ENCODE measurements at regions not wholly inside any gene's neighbourhood (a gene's known extent, or its start where the extent isn't known, plus 50 kb on each side); places are given as distances from the start of the nearest gene placed in this dataset.
"Not testable (repeated sequence)": the region's sequence is repeated elsewhere in the genome, so short reads cannot be mapped to it uniquely, and the experiment has no call there.

DNA sequence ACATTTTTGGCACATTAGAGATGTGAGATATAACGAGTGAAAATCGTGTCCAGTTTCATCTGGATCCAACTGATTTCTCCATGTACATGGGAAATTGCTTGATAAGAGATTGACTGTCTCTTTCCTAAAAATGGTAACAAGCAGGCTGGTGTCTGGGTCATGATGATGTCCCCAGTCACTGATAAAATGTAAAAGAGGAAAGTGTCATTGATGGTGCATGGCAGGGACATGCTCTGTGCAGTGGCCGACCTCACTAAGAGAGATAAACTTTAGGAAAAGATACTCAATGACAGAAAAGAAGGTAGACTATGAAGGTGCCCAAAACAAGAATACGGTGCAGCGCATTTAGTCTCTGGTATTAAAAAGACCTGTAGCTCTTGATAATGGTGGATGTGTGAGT lies 1517.5 kb downstream of the RPIA start:
- DNase-seq (ENCODE audit: low read depth in 4 of 4, low spot score in 3 of 4) = no peak

DNA sequence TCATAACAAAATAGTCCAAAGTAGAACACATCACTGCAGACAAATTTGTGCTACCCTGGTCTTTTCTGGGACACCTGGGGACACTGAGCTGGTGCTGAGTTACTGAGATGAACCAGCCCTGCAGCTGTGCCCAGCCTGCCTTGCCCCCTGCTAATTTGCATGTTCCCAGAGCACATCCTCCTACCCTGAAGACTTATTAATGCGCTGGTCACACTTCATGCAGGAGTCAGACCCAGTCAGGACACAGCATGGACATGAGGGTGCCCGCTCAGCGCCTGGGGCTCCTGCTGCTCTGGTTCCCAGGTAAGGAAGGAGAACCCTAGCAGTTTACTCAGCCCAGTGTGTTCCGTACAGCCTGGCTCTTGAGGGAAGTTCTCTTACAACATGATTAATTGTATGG lies 1518.3 kb downstream of the RPIA start:
- DNase-seq (ENCODE audit: low read depth in 4 of 4, low spot score in 3 of 4) = no peak

DNA sequence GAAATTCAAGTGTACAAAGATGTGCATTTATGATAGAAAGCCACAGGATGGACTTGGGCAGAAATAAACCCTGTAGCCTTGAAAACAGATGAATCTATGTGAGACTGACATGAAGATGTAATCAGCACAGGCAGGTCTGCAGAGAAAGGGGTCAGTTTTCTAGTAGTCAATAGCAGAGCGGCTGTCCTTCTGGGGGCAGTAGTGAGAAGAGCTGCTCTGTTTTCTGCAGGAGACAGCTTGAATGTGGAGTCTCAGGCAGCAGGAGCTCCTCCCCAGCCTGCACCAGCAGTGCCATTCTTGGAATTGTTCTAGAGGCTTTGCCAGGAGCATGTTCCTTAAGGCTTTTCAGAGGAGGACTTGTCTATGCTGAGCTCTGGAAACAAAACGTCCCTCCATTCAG lies 1524.4 kb downstream of the RPIA start:
- not testable (repeated sequence) for DNase-seq (ENCODE audit: low read depth in 4 of 4, low spot score in 3 of 4)

- DNase-seq (ENCODE audit: low read depth in 4 of 4, low spot score in 3 of 4) = not testable (repeated sequence)
These were observed 1525.3 kb downstream of the RPIA start for GRCh38 chr2:90216801-90217200.

GRCh38 chr2:90218534-90218933 lies 1527.1 kb downstream of the RPIA start:
- DNase-seq (ENCODE audit: low read depth in 4 of 4, low spot score in 3 of 4) = not testable (repeated sequence)

- not testable (repeated sequence) for DNase-seq (ENCODE audit: low read depth in 4 of 4, low spot score in 3 of 4)
These were observed 1529.3 kb downstream of the RPIA start for GRCh38 chr2:90220623-90221299.

DNA sequence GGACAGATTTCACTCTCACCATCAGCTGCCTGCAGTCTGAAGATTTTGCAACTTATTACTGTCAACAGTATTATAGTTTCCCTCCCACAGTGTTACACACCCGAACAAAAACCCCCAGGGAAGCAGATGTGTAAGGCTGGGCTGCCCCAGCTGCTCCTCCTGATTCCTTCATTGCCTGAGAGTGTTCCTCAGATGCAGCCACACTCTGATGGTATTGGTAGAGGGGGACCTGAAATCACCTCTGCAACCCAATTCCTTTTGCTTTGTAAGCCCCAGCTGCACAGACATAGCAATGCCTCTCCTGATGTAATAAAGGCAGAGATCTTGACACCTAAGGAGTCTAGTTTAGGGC lies 1529.8 kb downstream of the RPIA start:
- no peak for DNase-seq (ENCODE audit: low read depth in 4 of 4, low spot score in 3 of 4)

- DNase-seq (ENCODE audit: low read depth in 4 of 4, low spot score in 3 of 4) = not testable (repeated sequence)
These were observed 1533.3 kb downstream of the RPIA start for GRCh38 chr2:90224767-90225166.

GRCh38 chr2:90226465-90227072 lies 1535.1 kb downstream of the RPIA start:
- not testable (repeated sequence) for DNase-seq (ENCODE audit: low read depth in 4 of 4, low spot score in 3 of 4)

GRCh38 chr2:90231199-90231598 lies 1539.7 kb downstream of the RPIA start:
- not testable (repeated sequence) for DNase-seq (ENCODE audit: low read depth in 4 of 4, low spot score in 3 of 4)

- DNase-seq (ENCODE audit: low read depth in 4 of 4, low spot score in 3 of 4) = not testable (repeated sequence)
These were observed 1544.0 kb downstream of the RPIA start for GRCh38 chr2:90235452-90235851.

DNA sequence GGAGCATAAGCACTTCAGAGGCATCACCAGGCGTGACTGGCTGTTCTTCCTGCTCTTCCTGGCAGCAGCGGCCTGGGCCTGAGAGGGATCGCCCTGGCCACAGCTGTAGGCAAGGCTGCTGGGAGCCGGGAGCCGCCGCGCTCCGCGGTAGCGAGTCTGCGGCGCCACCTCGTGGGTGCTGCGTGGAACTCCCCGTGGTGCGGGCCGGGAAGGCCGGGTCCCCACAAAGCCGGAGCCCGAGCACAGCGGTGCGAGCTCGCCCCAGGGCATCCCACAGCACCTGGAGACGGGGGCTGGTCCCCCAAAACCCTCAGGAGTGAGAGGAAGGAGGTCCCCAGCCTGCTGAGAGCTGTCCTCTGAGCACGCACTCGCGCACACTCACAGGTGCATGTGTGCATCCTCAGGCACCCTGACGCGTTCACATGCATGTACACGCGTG lies 1546.5 kb downstream of the RPIA start:
- not testable (repeated sequence) for DNase-seq (ENCODE audit: low read depth in 4 of 4, low spot score in 3 of 4)

DNA sequence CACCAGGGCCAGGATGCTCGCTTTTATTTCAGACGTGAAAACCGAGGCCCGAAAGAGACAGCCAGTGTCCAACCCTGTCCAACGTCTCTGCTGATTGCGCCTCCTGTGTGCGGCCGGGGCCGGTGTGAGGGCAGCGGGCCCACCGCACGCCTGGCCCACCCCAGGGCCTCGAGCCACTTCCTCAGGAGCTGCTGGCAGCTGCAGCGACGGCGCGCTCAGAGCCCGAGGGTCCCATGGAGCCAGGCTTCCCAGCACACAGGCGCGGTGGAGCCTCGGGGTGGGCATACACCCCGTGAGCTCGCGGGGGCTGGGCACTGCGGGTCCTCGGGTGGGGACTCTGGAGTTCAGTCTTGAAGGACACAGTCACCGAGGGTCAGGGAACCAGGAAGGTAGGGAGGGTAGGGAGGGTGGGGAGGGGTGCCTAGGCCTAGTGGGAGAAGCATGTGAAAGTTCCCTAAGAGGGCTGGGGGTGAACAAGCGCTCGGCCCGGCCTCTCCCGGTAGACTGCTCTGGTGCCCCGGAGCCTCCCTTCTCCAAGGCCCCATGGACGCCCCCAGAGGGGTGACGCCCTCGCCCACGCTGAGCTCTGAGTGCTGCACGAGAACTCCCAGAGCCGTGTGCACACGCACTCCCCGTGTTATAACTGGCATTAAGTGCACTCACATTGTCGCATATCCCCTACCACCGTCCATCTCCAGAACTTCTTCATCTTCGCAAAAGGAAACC lies 1547.2 kb downstream of the RPIA start:
- DNase-seq (ENCODE audit: low read depth in 4 of 4, low spot score in 3 of 4) = not testable (repeated sequence)

DNA sequence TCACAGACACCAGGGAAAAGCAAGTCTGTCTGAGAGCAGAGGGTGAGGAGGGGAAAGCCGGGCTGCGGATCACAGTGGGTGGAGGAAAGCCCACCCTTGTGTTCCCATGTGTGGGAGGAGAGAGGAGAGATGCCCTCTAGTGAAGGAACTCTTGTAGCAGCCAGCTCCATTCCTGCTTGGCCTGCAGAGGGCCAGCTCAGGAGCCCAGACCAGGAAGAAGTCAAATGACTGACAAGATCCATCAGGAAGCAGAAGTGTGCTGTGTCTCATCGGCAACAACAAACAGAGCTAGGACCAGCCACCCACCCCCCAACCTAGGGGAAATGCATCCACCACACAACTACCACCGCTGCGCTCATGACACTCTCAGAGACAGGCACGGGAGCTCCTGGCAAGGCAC lies 1548.3 kb downstream of the RPIA start:
- not testable (repeated sequence) for DNase-seq (ENCODE audit: low read depth in 4 of 4, low spot score in 3 of 4)

DNA sequence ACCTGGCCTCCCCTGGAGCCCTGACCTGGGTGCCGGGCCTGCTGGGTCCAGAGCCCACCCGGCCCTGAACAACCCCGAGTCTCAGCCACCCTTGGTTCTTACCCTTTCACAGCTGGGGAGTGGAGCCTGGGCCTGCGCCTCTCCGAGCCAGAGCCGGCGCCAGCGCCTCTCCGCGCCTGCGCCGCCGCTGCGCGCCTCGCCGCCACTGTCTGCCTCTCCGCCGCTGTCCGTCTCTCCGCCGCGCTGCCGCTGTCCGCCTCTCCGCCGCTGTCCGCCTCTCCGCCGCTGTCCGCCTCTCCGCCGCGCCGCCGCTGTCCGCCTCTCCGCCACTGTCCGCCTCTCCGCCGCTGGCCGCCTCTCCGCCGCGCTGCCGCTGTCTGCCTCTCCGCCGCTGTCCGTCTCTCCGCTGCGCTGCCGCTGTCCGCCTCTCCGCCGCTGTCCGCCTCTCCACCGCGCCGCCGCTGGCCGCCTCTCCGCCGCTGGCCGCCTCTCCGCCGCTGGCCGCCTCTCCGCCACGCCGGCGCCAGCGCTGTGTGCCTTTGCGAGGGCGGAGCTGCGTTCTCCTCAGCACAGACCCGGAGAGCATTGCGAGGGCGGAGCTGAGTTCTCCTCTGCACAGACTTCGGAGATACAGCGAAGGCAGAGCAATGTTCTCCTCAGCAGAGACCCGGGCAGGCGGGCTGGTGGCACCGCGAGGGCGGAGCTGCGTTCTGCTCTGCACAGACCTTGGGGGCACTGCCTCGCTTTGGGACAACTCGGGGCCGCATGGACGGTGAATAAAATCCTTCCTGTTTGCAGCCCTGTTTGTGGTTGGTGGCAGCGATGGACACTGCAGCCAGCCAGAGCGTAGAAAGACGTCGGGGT lies 1553.7 kb downstream of the RPIA start:
- not testable (repeated sequence) for DNase-seq (ENCODE audit: low read depth in 4 of 4, low spot score in 3 of 4)

- not testable (repeated sequence) for DNase-seq (ENCODE audit: low read depth in 4 of 4, low spot score in 3 of 4)
These were observed 1556.9 kb downstream of the RPIA start for GRCh38 chr2:90248400-90248799.

GRCh38 chr2:90250350-90250749 lies 1558.9 kb downstream of the RPIA start:
- not testable (repeated sequence) for DNase-seq (ENCODE audit: low read depth in 4 of 4, low spot score in 3 of 4)

DNA sequence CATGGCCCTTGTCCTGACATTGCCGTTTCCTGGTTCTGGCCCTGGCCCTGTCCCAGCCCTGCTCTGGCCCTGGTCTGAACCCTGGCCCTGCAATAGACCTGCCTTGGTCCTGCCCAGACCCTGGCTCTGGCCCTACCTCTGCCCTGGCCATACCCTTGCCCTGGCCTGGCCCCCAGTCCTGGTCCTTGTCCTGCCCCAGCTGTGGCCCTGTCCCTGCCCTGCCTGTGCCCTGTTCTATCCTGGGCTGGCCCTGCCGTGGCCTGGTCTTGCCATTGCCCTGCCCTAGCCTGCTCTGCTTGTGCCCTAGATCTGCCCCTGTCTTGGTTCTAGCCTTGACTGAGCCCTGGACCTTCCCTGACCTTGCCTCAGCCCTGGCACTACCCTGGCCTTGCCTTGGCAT lies 1560.1 kb downstream of the RPIA start:
- DNase-seq (ENCODE audit: low read depth in 4 of 4, low spot score in 3 of 4) = not testable (repeated sequence)

DNA sequence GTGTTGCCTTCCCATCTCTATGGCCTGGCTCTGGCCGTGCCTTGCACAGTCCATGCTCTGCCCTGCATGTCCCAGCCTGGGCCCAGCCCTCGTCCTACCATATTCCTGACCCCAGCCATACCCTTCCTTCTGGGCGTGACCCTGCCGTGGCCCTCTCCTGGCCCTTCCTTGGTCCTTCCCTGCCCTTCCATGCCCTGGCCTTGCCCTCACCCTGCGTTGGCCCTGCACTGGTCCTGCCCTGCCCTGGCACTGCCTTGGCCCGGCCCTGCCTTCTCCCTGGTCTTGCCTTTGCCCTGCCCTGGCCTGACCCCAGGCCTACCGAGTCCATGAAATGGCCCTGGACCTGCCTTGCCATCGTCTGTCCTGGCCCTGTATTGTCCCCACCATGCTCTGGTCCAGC lies 1561.8 kb downstream of the RPIA start:
- not testable (repeated sequence) for DNase-seq (ENCODE audit: low read depth in 4 of 4, low spot score in 3 of 4)

DNA sequence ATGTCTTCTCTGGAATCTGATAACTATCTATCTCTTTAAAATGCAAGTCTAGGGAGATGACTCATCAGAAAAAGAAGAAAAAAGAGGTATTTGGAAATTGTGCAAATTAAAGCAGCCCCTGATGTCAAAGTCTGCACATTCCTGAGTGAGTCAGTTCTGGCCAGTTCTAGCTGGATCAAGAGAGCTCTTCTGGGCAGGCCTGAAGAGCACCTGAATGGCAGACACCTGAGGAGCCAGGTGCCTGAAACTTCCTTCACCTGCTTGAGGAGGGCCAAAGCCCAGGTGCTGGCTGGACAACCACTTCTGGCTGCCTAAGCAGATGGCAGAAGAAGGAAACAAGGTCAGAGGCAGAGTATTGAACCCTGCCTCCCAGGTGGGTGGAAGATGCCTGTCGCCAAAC lies 1575.4 kb downstream of the RPIA start:
- DNase-seq (ENCODE audit: low read depth in 4 of 4, low spot score in 3 of 4) = not testable (repeated sequence)

GRCh38 chr2:90287751-90288150 lies 1596.3 kb downstream of the RPIA start:
- not testable (repeated sequence) for DNase-seq (ENCODE audit: low read depth in 4 of 4, low spot score in 3 of 4)

Measured in left renal pelvis (tissue), 4 donors.